WTC11 (cell line): ENCODE measurements at regions not wholly inside any gene's neighbourhood (a gene's known extent, or its start where the extent isn't known, plus 50 kb on each side); places are given as distances from the start of the nearest gene placed in this dataset.

Experiments
- ATAC-seq: fragments of 200-7000 bp; cut with Tn5 transposase; 2 replicates; pipeline ENCODE4 v1.10.0; 2021; ENCODE audit warnings: mild to moderate bottlenecking, moderate library complexity
- CTCF ChIA-PET: fragments of 300-600 bp; sonication (Branson Sonifier 250); formaldehyde crosslinking; loops from one replicate; lab custom pipeline; 2021; ENCODE audit warnings: antibody characterized with exemption; lab: Charles Lee
- POLR2A ChIA-PET: fragments of 350-600 bp; sonication (Branson Sonifier 250); formaldehyde crosslinking; loops from one replicate; lab custom pipeline; 2021; ENCODE audit warnings: antibody characterized with exemption; lab: Charles Lee
- DNase-seq: peaks from one replicate; pipeline ENCODE4 v3.0.0; 2021; ENCODE audit warnings: low spot score
- H3K27ac Mint-ChIP-seq: 2 replicates; pipeline ENCODE4 v1.8.0; 2021; ENCODE audit warnings: mixed read lengths
- H3K27me3 Mint-ChIP-seq: 2 replicates; pipeline ENCODE4 v1.8.0; 2021; ENCODE audit warnings: low read depth, mild to moderate bottlenecking, moderate library complexity, mixed read lengths
- H3K36me3 Mint-ChIP-seq: 2 replicates; pipeline ENCODE4 v1.8.0; 2021; ENCODE audit warnings: mixed read lengths
- H3K4me1 Mint-ChIP-seq: 2 replicates; pipeline ENCODE4 v1.8.0; 2022; ENCODE audit warnings: mixed read lengths
- H3K4me3 Mint-ChIP-seq: 2 replicates; pipeline ENCODE4 v1.8.0; 2021; ENCODE audit warnings: mild to moderate bottlenecking, moderate library complexity, mixed read lengths
- H3K9me3 Mint-ChIP-seq: 2 replicates; pipeline ENCODE4 v1.8.0; 2021; ENCODE audit warnings: mixed read lengths
- ATF1 ChIP-seq: sonication (generic); formaldehyde crosslinking; IDR thresholded peaks from 2 replicates; pipeline ENCODE4 v1.8.1; 2023; ENCODE audit warnings: mild to moderate bottlenecking, moderate library complexity, missing genetic modification reagents
- ATF2 ChIP-seq: sonication (generic); formaldehyde crosslinking; IDR thresholded peaks from 2 replicates; pipeline ENCODE4 v1.8.1; 2022; ENCODE audit warnings: low read depth, missing genetic modification reagents, borderline replicate concordance
- ELF4 ChIP-seq: sonication (generic); formaldehyde crosslinking; IDR thresholded peaks from 2 replicates; pipeline ENCODE4 v1.8.1; 2022; ENCODE audit warnings: low read depth, mild to moderate bottlenecking, moderate library complexity, missing genetic modification reagents
- GABPB1 ChIP-seq: sonication (generic); formaldehyde crosslinking; IDR thresholded peaks from 2 replicates; pipeline ENCODE4 v1.8.1; 2023; ENCODE audit warnings: mild to moderate bottlenecking, missing genetic modification reagents
- GRHL2 ChIP-seq: fragments of 250-450 bp; sonication (Bioruptor Pico); IDR thresholded peaks from 2 replicates; pipeline ENCODE4 v1.8.0; 2022; ENCODE audit warnings: mild to moderate bottlenecking, moderate library complexity; ENCODE audit not compliant: insufficient replicate concordance, severe bottlenecking
- IRF2 ChIP-seq: sonication (generic); formaldehyde crosslinking; IDR thresholded peaks from 2 replicates; pipeline ENCODE4 v1.8.0; 2022; ENCODE audit warnings: low read depth, missing genetic modification reagents, borderline replicate concordance
- KAT7 ChIP-seq: sonication (generic); formaldehyde crosslinking; IDR thresholded peaks from 2 replicates; pipeline ENCODE4 v1.8.1; 2023; ENCODE audit warnings: missing genetic modification reagents, mild to moderate bottlenecking, borderline replicate concordance
- NFYB ChIP-seq: sonication (generic); formaldehyde crosslinking; conservative IDR thresholded peaks from 2 replicates; pipeline ENCODE4 v1.8.0; 2022; ENCODE audit warnings: low read depth, missing genetic modification reagents
- PRDM15 ChIP-seq: sonication (generic); formaldehyde crosslinking; IDR thresholded peaks from 2 replicates; pipeline ENCODE4 v1.8.0; 2022; ENCODE audit warnings: missing genetic modification reagents
- SMAD4 ChIP-seq: sonication (generic); formaldehyde crosslinking; IDR thresholded peaks from 2 replicates; pipeline ENCODE4 v1.8.0; 2022; ENCODE audit warnings: mild to moderate bottlenecking, missing genetic modification reagents
- SOX15 ChIP-seq: fragments of 250-450 bp; sonication (Bioruptor Pico); IDR thresholded peaks from 2 replicates; pipeline ENCODE4 v1.9.0; 2021; ENCODE audit warnings: mild to moderate bottlenecking
- TEAD4 ChIP-seq: sonication (generic); formaldehyde crosslinking; IDR thresholded peaks from 2 replicates; pipeline ENCODE4 v1.8.0; 2022; ENCODE audit warnings: mild to moderate bottlenecking, missing genetic modification reagents
- TP53 ChIP-seq: sonication (generic); formaldehyde crosslinking; IDR thresholded peaks from 2 replicates; pipeline ENCODE4 v1.8.1; 2023; ENCODE audit warnings: mild to moderate bottlenecking, missing genetic modification reagents
- ZBTB43 ChIP-seq: sonication (generic); formaldehyde crosslinking; IDR thresholded peaks from 2 replicates; pipeline ENCODE4 v1.8.1; 2023; ENCODE audit warnings: mild to moderate bottlenecking, missing genetic modification reagents
- ZNF121 ChIP-seq: sonication (generic); formaldehyde crosslinking; IDR thresholded peaks from 2 replicates; pipeline ENCODE4 v1.8.0; 2023; ENCODE audit warnings: missing genetic modification reagents
- ZNF219 ChIP-seq: sonication (generic); formaldehyde crosslinking; IDR thresholded peaks from 2 replicates; pipeline ENCODE4 v1.8.0; 2023; ENCODE audit warnings: missing genetic modification reagents, mild to moderate bottlenecking, borderline replicate concordance
- ZNF281 ChIP-seq: sonication (generic); formaldehyde crosslinking; IDR thresholded peaks from 2 replicates; pipeline ENCODE4 v1.8.0; 2023; ENCODE audit warnings: mild to moderate bottlenecking, missing genetic modification reagents
- TF ChIP-seq, protein P1 (sequence below): sonication (generic); formaldehyde crosslinking; conservative IDR thresholded peaks from 2 replicates; pipeline ENCODE4 v1.8.1; 2023; ENCODE audit warnings: mild to moderate bottlenecking, low read depth, missing genetic modification reagents, moderate library complexity
- TF ChIP-seq, protein P2 (sequence below): sonication (generic); formaldehyde crosslinking; IDR thresholded peaks from 2 replicates; pipeline ENCODE4 v1.8.1; 2023; ENCODE audit warnings: mild to moderate bottlenecking, missing genetic modification reagents, moderate library complexity

DNA sequence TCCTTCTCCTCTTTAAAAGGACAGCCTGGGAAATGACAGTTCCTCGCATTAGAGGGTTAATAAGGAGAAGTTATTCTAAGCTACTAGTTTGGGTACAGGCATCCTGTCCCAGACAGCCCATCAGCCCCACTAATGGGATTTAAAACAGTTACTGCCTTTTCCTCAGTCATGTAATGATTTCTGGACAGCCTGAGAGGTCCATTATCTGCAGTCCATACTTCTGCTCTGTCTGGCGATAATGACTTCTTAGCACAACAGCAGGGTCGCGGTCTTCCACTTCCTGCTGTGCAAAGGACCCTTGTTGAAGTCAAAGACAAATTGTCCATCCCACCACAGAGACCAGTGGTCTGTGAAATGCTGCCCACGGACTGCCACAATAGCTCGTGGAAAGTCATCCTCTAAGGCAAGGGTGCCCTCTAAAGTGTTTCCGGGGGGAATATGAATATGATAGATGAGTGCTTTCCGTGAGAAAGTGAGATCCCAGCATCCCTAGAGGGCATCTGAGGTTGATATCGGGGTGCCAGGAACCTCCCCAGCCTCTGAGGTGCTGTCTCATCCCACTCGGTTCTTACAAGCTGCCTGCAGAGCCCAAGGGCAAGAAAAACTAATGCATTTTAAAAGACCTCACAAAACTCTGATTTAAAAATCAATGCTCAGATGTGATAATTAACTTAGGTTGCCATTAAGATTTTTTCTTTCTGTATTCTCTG, 100.7 kb downstream of the SHOX2 start:
- H3K36me3 Mint-ChIP-seq, result peaks cover 17% of the 10 kb centered on the region
- DNase-seq (no peak), ATAC-seq (no peak)
- POLR2A ChIA-PET, result interaction anchor here (1.0 kb wide), 1 partner anchor 9 kb away, joined by 3 read pairs; no protein-coding TSS in a partner anchor
- H3K27ac Mint-ChIP-seq, result no peak overlapping the region
- TF ChIP-seq KAT7 (CRISPR knock-in tag), result no peak
- TF ChIP-seq ATF1 (CRISPR knock-in tag), result no peak
- no peak for TF ChIP-seq SMAD4 (CRISPR knock-in tag)
- TF ChIP-seq ZNF121 (CRISPR knock-in tag), result no peak
- TF ChIP-seq TP53 (CRISPR knock-in tag), result no peak
- no peak for TF ChIP-seq ZNF281 (CRISPR knock-in tag)
- no peak for TF ChIP-seq GRHL2 (CRISPR knock-in tag)
- no peak for TF ChIP-seq ZBTB43 (CRISPR knock-in tag)
- no peak for TF ChIP-seq ATF2 (CRISPR knock-in tag)
- no peak for TF ChIP-seq PRDM15 (CRISPR knock-in tag)
- TF ChIP-seq TEAD4 (CRISPR knock-in tag), result no peak
- TF ChIP-seq IRF2 (CRISPR knock-in tag), result no peak
- TF ChIP-seq SOX15 (CRISPR knock-in tag), result no peak
- TF ChIP-seq NFYB (CRISPR knock-in tag), result no peak
- TF ChIP-seq, protein P1, sequence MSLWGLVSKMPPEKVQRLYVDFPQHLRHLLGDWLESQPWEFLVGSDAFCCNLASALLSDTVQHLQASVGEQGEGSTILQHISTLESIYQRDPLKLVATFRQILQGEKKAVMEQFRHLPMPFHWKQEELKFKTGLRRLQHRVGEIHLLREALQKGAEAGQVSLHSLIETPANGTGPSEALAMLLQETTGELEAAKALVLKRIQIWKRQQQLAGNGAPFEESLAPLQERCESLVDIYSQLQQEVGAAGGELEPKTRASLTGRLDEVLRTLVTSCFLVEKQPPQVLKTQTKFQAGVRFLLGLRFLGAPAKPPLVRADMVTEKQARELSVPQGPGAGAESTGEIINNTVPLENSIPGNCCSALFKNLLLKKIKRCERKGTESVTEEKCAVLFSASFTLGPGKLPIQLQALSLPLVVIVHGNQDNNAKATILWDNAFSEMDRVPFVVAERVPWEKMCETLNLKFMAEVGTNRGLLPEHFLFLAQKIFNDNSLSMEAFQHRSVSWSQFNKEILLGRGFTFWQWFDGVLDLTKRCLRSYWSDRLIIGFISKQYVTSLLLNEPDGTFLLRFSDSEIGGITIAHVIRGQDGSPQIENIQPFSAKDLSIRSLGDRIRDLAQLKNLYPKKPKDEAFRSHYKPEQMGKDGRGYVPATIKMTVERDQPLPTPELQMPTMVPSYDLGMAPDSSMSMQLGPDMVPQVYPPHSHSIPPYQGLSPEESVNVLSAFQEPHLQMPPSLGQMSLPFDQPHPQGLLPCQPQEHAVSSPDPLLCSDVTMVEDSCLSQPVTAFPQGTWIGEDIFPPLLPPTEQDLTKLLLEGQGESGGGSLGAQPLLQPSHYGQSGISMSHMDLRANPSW, result no peak
- no peak for TF ChIP-seq ZNF219 (CRISPR knock-in tag)
- TF ChIP-seq ELF4 (CRISPR knock-in tag), result no peak
- no peak for TF ChIP-seq GABPB1 (CRISPR knock-in tag)
- TF ChIP-seq, protein P2, sequence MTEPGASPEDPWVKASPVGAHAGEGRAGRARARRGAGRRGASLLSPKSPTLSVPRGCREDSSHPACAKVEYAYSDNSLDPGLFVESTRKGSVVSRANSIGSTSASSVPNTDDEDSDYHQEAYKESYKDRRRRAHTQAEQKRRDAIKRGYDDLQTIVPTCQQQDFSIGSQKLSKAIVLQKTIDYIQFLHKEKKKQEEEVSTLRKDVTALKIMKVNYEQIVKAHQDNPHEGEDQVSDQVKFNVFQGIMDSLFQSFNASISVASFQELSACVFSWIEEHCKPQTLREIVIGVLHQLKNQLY (CRISPR knock-in tag), result no peak
- no peaks in the 10 kb centered on the region; the same call in 1 of the 2 replicates for H3K27me3 Mint-ChIP-seq
- H3K4me3 Mint-ChIP-seq, result no peak overlapping the region
- peaks cover 36% of the 10 kb centered on the region for H3K9me3 Mint-ChIP-seq
- no peaks in the 10 kb centered on the region for H3K4me1 Mint-ChIP-seq
- CTCF ChIA-PET, result no interaction called here
